ENCODE measurements at regions not wholly inside any gene's neighbourhood (a gene's known extent, or its start where the extent isn't known, plus 50 kb on each side); places are given as distances from the start of the nearest gene placed in this dataset.
"Not testable (repeated sequence)": the region's sequence is repeated elsewhere in the genome, so short reads cannot be mapped to it uniquely, and the experiment has no call there.

GRCh38 chrX:63519368-63519767 is 168.2 kb upstream of the SPIN4 start:
- not testable (repeated sequence) for H3K9me3 ChIP-seq (ENCODE audit: control insufficient read depth in 1 of 2, low read length in 2 of 2); H3K27me3 ChIP-seq (ENCODE audit: low read depth, low read length); H3K36me3 ChIP-seq (ENCODE audit: control insufficient read depth in 1 of 2, insufficient read depth in 2 of 2, low read length in 2 of 2); H3K27ac ChIP-seq (ENCODE audit: low read length); H3K4me3 ChIP-seq (ENCODE audit: low read depth in 1 of 2, low read length in 2 of 2); H3K4me1 ChIP-seq (ENCODE audit: control insufficient read depth in 1 of 2, insufficient read depth in 2 of 2, low read length in 2 of 2)

- Histone ChIP-seq H3K9me3 (ENCODE audit: control insufficient read depth in 1 of 2, low read length in 2 of 2) (no peaks in the 10 kb centered on the region), H3K27ac (ENCODE audit: low read length) (no peak overlapping the region), H3K4me1 (ENCODE audit: control insufficient read depth in 1 of 2, insufficient read depth in 2 of 2, low read length in 2 of 2) (peaks cover 0 to 7% of the 10 kb centered on the region in 2 donors), H3K27me3 (ENCODE audit: low read depth, low read length) (no peaks in the 10 kb centered on the region), H3K4me3 (ENCODE audit: low read depth in 1 of 2, low read length in 2 of 2) (no peak overlapping the region), H3K36me3 (ENCODE audit: control insufficient read depth in 1 of 2, insufficient read depth in 2 of 2, low read length in 2 of 2) (no peaks in the 10 kb centered on the region)
Observed at GRCh38 chrX:63514569-63515080, 163.5 kb upstream of the SPIN4 start.

GRCh38 chrX:63513825-63514568 is 162.9 kb upstream of the SPIN4 start:
- no peak overlapping the region for H3K27ac ChIP-seq (ENCODE audit: low read length)
- H3K4me3 ChIP-seq (ENCODE audit: low read depth in 1 of 2, low read length in 2 of 2) = no peak overlapping the region
- H3K36me3 ChIP-seq (ENCODE audit: control insufficient read depth in 1 of 2, insufficient read depth in 2 of 2, low read length in 2 of 2) = no peaks in the 10 kb centered on the region
- no peaks in the 10 kb centered on the region for H3K27me3 ChIP-seq (ENCODE audit: low read depth, low read length)
- peaks cover 0 to 7% of the 10 kb centered on the region in 2 donors for H3K4me1 ChIP-seq (ENCODE audit: control insufficient read depth in 1 of 2, insufficient read depth in 2 of 2, low read length in 2 of 2)
- no peaks in the 10 kb centered on the region for H3K9me3 ChIP-seq (ENCODE audit: control insufficient read depth in 1 of 2, low read length in 2 of 2)

- no peaks in the 10 kb centered on the region for H3K27me3 ChIP-seq (ENCODE audit: low read depth, low read length)
Observed at GRCh38 chrX:63511361-63511760, 160.2 kb upstream of the SPIN4 start.

DNA sequence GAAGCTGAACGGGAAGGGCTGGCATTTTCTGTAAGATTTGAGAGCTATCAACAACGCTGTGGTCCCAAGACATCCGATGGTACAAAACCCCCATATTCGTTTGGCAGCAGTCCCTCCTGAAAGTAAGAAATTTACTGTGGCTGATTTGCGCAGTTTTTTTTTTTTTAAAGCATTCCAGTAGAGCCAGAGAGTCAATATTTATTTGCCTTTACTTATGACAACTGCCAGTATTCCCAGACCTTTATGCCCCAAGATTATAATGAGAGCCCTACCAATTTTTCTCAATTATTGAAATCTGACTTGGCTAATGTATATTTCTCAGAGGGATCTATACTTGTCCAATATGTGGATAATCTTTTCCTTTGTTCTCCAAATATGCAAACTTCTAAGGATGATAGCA is 157.5 kb upstream of the SPIN4 start:
- Histone ChIP-seq H3K4me1 (ENCODE audit: control insufficient read depth in 1 of 2, insufficient read depth in 2 of 2, low read length in 2 of 2) (no peaks in the 10 kb centered on the region), H3K36me3 (ENCODE audit: control insufficient read depth in 1 of 2, insufficient read depth in 2 of 2, low read length in 2 of 2) (no peaks in the 10 kb centered on the region), H3K27ac (ENCODE audit: low read length) (no peak overlapping the region), H3K4me3 (ENCODE audit: low read depth in 1 of 2, low read length in 2 of 2) (no peak overlapping the region), H3K9me3 (ENCODE audit: control insufficient read depth in 1 of 2, low read length in 2 of 2) (no peaks in the 10 kb centered on the region), H3K27me3 (ENCODE audit: low read depth, low read length) (no peaks in the 10 kb centered on the region)

More at GRCh38 chrX:63511361-63511760, 160.2 kb upstream of the SPIN4 start:
- Histone ChIP-seq H3K9me3 (ENCODE audit: control insufficient read depth in 1 of 2, low read length in 2 of 2) (no peaks in the 10 kb centered on the region), H3K4me1 (ENCODE audit: control insufficient read depth in 1 of 2, insufficient read depth in 2 of 2, low read length in 2 of 2) (peaks cover 0 to 7% of the 10 kb centered on the region in 2 donors), H3K36me3 (ENCODE audit: control insufficient read depth in 1 of 2, insufficient read depth in 2 of 2, low read length in 2 of 2) (no peaks in the 10 kb centered on the region), H3K4me3 (ENCODE audit: low read depth in 1 of 2, low read length in 2 of 2) (no peak overlapping the region), H3K27ac (ENCODE audit: low read length) (no peak overlapping the region)

DNA sequence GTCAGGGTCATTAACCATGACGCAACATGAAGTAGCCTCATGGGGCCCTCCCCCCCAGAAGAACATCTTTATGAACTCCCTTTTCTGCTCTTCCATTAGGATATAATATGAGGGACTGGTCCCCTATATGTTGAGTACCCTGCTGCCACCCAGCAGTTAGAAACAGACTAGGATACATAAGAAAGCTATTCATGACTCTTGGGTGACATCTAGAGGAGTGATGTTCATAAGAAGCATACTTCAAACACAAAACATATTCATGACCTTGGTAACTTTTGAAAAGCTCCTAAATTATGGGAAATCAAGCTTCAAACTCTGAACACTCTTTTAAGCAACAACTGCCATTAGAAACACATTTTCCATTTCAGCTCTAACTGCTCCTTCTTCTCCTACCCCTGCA is 155.2 kb upstream of the SPIN4 start:
- H3K27ac ChIP-seq (ENCODE audit: low read length) = no peak overlapping the region
- no peak overlapping the region for H3K4me3 ChIP-seq (ENCODE audit: low read depth in 1 of 2, low read length in 2 of 2)
- H3K27me3 ChIP-seq (ENCODE audit: low read depth, low read length) = no peaks in the 10 kb centered on the region
- H3K9me3 ChIP-seq (ENCODE audit: control insufficient read depth in 1 of 2, low read length in 2 of 2) = no peaks in the 10 kb centered on the region
- no peaks in the 10 kb centered on the region for H3K4me1 ChIP-seq (ENCODE audit: control insufficient read depth in 1 of 2, insufficient read depth in 2 of 2, low read length in 2 of 2)
- H3K36me3 ChIP-seq (ENCODE audit: control insufficient read depth in 1 of 2, insufficient read depth in 2 of 2, low read length in 2 of 2) = no peaks in the 10 kb centered on the region

DNA sequence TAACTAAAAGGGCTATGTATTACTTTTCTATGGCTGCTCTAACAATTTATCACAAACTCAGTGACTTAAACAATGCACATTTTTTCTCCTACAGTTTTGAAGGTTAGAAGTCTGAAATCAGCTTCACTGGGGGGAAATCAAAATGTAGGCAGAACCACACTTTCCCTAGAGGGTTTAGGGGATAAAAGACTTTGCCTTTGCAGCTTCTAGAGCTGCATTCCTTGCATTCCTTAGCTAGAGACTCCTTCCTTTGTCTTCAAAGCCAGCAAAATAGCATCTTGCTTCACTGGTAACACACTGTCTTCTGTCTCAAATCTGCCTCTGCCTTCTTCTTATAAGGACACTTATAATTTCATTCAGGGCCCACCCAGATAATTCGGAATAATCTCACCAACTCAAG is 152.4 kb upstream of the SPIN4 start:
- no peak overlapping the region for H3K4me3 ChIP-seq (ENCODE audit: low read depth in 1 of 2, low read length in 2 of 2)
- no peaks in the 10 kb centered on the region for H3K4me1 ChIP-seq (ENCODE audit: control insufficient read depth in 1 of 2, insufficient read depth in 2 of 2, low read length in 2 of 2)
- H3K9me3 ChIP-seq (ENCODE audit: control insufficient read depth in 1 of 2, low read length in 2 of 2) = peaks cover 0 to 4% of the 10 kb centered on the region in 2 donors
- no peaks in the 10 kb centered on the region for H3K36me3 ChIP-seq (ENCODE audit: control insufficient read depth in 1 of 2, insufficient read depth in 2 of 2, low read length in 2 of 2)
- no peak overlapping the region for H3K27ac ChIP-seq (ENCODE audit: low read length)
- no peaks in the 10 kb centered on the region for H3K27me3 ChIP-seq (ENCODE audit: low read depth, low read length)

DNA sequence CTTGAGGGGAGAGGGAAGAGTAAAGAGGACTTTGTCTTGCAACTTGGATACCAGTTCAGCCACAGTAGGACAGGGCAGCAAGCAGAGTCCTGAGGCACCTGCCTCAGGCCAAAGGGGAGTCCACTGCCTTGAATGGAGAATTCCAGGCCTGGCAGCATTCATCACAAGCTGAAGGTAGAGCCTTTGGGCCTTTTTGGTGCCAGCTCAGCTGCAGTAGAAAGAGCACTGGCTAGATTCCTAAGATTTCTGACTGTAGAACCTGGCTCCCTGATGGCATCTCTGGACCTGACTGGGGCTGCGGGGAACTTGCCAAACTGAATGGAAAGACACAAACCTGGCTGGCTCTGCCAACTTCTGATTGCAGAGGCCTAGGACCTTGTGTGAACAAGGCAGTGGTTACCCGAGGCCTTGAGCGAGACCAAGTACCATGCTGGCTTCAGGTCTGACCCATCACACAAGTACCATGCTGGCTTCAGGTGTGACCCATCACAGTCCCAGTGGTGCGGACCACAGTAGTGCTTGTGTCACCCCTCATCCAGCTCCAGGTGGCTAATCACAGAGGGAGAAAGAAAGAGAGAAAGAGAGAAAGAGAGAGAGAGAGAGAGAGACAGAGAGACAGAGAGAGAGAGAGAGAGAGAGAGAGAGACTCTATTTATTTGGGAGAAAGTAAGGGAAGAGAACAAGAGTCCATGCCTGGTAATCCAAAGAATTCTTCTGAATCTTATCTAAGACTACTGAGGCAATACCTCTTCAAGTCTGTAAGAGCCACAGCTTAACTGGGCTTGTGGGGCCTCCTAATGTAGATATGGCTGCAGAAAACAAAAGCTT is 137.6 kb upstream of the SPIN4 start:
- H3K4me3 ChIP-seq (ENCODE audit: low read depth in 1 of 2, low read length in 2 of 2) = no peak overlapping the region
- H3K27ac ChIP-seq (ENCODE audit: low read length) = no peak overlapping the region
- no peaks in the 10 kb centered on the region for H3K36me3 ChIP-seq (ENCODE audit: control insufficient read depth in 1 of 2, insufficient read depth in 2 of 2, low read length in 2 of 2)
- H3K9me3 ChIP-seq (ENCODE audit: control insufficient read depth in 1 of 2, low read length in 2 of 2) = no peaks in the 10 kb centered on the region
- no peaks in the 10 kb centered on the region for H3K4me1 ChIP-seq (ENCODE audit: control insufficient read depth in 1 of 2, insufficient read depth in 2 of 2, low read length in 2 of 2)
- no peaks in the 10 kb centered on the region for H3K27me3 ChIP-seq (ENCODE audit: low read depth, low read length)

- Histone ChIP-seq H3K4me1 (ENCODE audit: control insufficient read depth in 1 of 2, insufficient read depth in 2 of 2, low read length in 2 of 2) (no peaks in the 10 kb centered on the region), H3K9me3 (ENCODE audit: control insufficient read depth in 1 of 2, low read length in 2 of 2) (peaks cover 0 to 7% of the 10 kb centered on the region in 2 donors), H3K27ac (ENCODE audit: low read length) (no peak overlapping the region), H3K36me3 (ENCODE audit: control insufficient read depth in 1 of 2, insufficient read depth in 2 of 2, low read length in 2 of 2) (no peaks in the 10 kb centered on the region), H3K27me3 (ENCODE audit: low read depth, low read length) (no peaks in the 10 kb centered on the region), H3K4me3 (ENCODE audit: low read depth in 1 of 2, low read length in 2 of 2) (no peak overlapping the region)
Observed at GRCh38 chrX:63475200-63475599, 124.1 kb upstream of the SPIN4 start.

GRCh38 chrX:63471004-63471403 is 119.9 kb upstream of the SPIN4 start:
- H3K27me3 ChIP-seq (ENCODE audit: low read depth, low read length) = no peaks in the 10 kb centered on the region
- H3K36me3 ChIP-seq (ENCODE audit: control insufficient read depth in 1 of 2, insufficient read depth in 2 of 2, low read length in 2 of 2) = no peaks in the 10 kb centered on the region
- no peak overlapping the region for H3K4me3 ChIP-seq (ENCODE audit: low read depth in 1 of 2, low read length in 2 of 2)
- peaks cover 0 to 10% of the 10 kb centered on the region in 2 donors for H3K9me3 ChIP-seq (ENCODE audit: control insufficient read depth in 1 of 2, low read length in 2 of 2)
- no peaks in the 10 kb centered on the region for H3K4me1 ChIP-seq (ENCODE audit: control insufficient read depth in 1 of 2, insufficient read depth in 2 of 2, low read length in 2 of 2)
- no peak overlapping the region for H3K27ac ChIP-seq (ENCODE audit: low read length)

DNA sequence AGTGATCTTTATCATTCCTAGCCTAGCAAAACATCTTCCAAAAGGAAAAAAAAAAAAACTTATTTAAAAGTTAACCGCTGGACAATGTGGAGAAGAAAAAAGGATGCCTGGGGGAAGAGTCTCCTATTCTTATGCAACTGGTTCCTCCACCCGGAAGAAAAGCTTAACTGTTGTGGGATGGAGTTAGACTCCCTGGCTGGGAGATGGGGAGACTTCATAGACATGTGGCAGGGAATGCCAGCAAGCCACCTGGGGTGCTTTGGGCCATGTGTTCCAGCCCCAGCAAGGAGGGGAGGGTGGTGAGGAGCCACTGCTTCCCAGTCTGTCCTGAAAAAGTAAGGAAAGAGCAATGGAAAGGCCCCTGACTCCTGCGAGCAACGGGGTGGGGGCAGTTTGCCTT is 119.4 kb upstream of the SPIN4 start:
- Histone ChIP-seq H3K4me1 (ENCODE audit: control insufficient read depth in 1 of 2, insufficient read depth in 2 of 2, low read length in 2 of 2) (no peaks in the 10 kb centered on the region), H3K27me3 (ENCODE audit: low read depth, low read length) (no peaks in the 10 kb centered on the region), H3K4me3 (ENCODE audit: low read depth in 1 of 2, low read length in 2 of 2) (no peak overlapping the region), H3K36me3 (ENCODE audit: control insufficient read depth in 1 of 2, insufficient read depth in 2 of 2, low read length in 2 of 2) (no peaks in the 10 kb centered on the region), H3K27ac (ENCODE audit: low read length) (no peak overlapping the region), H3K9me3 (ENCODE audit: control insufficient read depth in 1 of 2, low read length in 2 of 2) (peaks cover 0 to 10% of the 10 kb centered on the region in 2 donors)
